OCI-LY1 (cell line): ENCODE measurements at regions not wholly inside any gene's neighbourhood (a gene's known extent, or its start where the extent isn't known, plus 50 kb on each side); places are given as distances from the start of the nearest gene placed in this dataset.

Experiments used
- H2AFZ ChIP-seq: fragments of 200-600 bp; sonication (generic), shearing (Covaris generic); 2 replicates; pipeline ENCODE4 v1.6.0; 2014; ENCODE audit warnings: antibody characterized with exemption, mild to moderate bottlenecking, low read length
- H3F3A ChIP-seq: fragments of 200-600 bp; sonication (generic), shearing (Covaris generic); 2 replicates; pipeline ENCODE4 v1.6.0; 2014; ENCODE audit warnings: mild to moderate bottlenecking, antibody characterized with exemption, low read length, moderate library complexity; ENCODE audit not compliant: insufficient read depth
- H3K27ac ChIP-seq: fragments of 200-600 bp; sonication (generic); 2 replicates; pipeline ENCODE4 v1.5.1; 2014; ENCODE audit warnings: low read length, mixed run types, mild to moderate bottlenecking, low read depth; ENCODE audit not compliant: poor library complexity, severe bottlenecking
- H3K27me3 ChIP-seq: fragments of 200-600 bp; sonication (generic); 2 replicates; pipeline ENCODE4 v1.6.0; 2014; ENCODE audit warnings: antibody characterized with exemption, mild to moderate bottlenecking, low read length, moderate library complexity; ENCODE audit not compliant: insufficient read depth
- H3K36me3 ChIP-seq: fragments of 200-600 bp; sonication (generic); 2 replicates; pipeline ENCODE4 v1.6.1; 2014; ENCODE audit warnings: mild to moderate bottlenecking, antibody characterized with exemption, low read length, moderate library complexity, mixed read lengths; ENCODE audit not compliant: insufficient read depth
- H3K4me1 ChIP-seq: fragments of 200-600 bp; sonication (generic); 2 replicates; pipeline ENCODE4 v1.5.1; 2014; ENCODE audit warnings: mild to moderate bottlenecking, low read length, moderate library complexity; ENCODE audit not compliant: insufficient read depth, severe bottlenecking
- H3K4me2 ChIP-seq: fragments of 200-600 bp; sonication (generic), shearing (Covaris generic); 2 replicates; pipeline ENCODE4 v1.6.1; 2014; ENCODE audit warnings: low read length
- H3K4me3 ChIP-seq: fragments of 200-600 bp; sonication (generic); 2 replicates; pipeline ENCODE4 v1.5.1; 2014; ENCODE audit warnings: low read length, low read depth, mild to moderate bottlenecking, mixed read lengths; ENCODE audit not compliant: poor library complexity, severe bottlenecking
- H3K79me2 ChIP-seq: fragments of 200-600 bp; shearing (Covaris generic); 2 replicates; pipeline ENCODE4 v1.6.1; 2016; ENCODE audit warnings: mixed run types, low read length, mixed read lengths; ENCODE audit not compliant: insufficient read depth
- H3K9ac ChIP-seq: fragments of 200-600 bp; sonication (generic), shearing (Covaris generic); 2 replicates; pipeline ENCODE4 v1.6.1; 2014; ENCODE audit warnings: mild to moderate bottlenecking, low read length, mixed read lengths
- H3K9me2 ChIP-seq: fragments of 200-600 bp; sonication (generic), shearing (Covaris generic); 2 replicates; pipeline ENCODE4 v1.6.1; 2014; ENCODE audit warnings: low read depth, mild to moderate bottlenecking, low read length, mixed read lengths
- H3K9me3 ChIP-seq: fragments of 200-600 bp; shearing (Covaris generic); 2 replicates; pipeline ENCODE4 v1.6.1; 2014; ENCODE audit warnings: low read length, mixed read lengths
- H4K20me1 ChIP-seq: fragments of 200-600 bp; sonication (generic), shearing (Covaris generic); 2 replicates; pipeline ENCODE4 v1.6.0; 2016; ENCODE audit warnings: mild to moderate bottlenecking, low read length; ENCODE audit not compliant: insufficient read depth
- CTCF ChIP-seq: fragments of 200-600 bp; sonication (generic), shearing (Covaris generic); IDR thresholded peaks from 2 replicates; pipeline ENCODE4 v1.5.1; 2017; ENCODE audit warnings: mild to moderate bottlenecking, antibody characterized with exemption, low read length, moderate library complexity, mixed read lengths
- EZH2 ChIP-seq: fragments of 200-600 bp; sonication (generic), shearing (Covaris generic); IDR thresholded peaks from 2 replicates; pipeline ENCODE4 v1.8.0; 2017; ENCODE audit warnings: borderline replicate concordance, mixed run types, mild to moderate bottlenecking, antibody characterized with exemption, low read length, moderate library complexity, mixed read lengths

- H3F3A ChIP-seq: no peaks in the 10 kb centered on the region
- no peak overlapping the region for H3K27ac ChIP-seq
- no peaks in the 10 kb centered on the region for H3K4me1 ChIP-seq
- H4K20me1 ChIP-seq: no peaks in the 10 kb centered on the region
- no peaks in the 10 kb centered on the region for H3K9me3 ChIP-seq
- TF ChIP-seq EZH2 (no peak), CTCF (no peak)
- H3K79me2 ChIP-seq: no peaks in the 10 kb centered on the region
- no peaks in the 10 kb centered on the region for H3K27me3 ChIP-seq
- no peak overlapping the region for H2AFZ ChIP-seq
- no peak overlapping the region for H3K4me3 ChIP-seq
- H3K4me2 ChIP-seq: no peak overlapping the region
- H3K9me2 ChIP-seq: no peaks in the 10 kb centered on the region
- no peak overlapping the region for H3K9ac ChIP-seq
- H3K36me3 ChIP-seq: no peaks in the 10 kb centered on the region
These were observed 546.0 kb upstream of the GRAMD2B start for GRCh38 chr5:125877248-125877647.

GRCh38 chr5:125882061-125882460, 541.1 kb upstream of the GRAMD2B start:
- Histone ChIP-seq H3K36me3 (no peaks in the 10 kb centered on the region), H3K9ac (no peak overlapping the region), H3K4me2 (no peak overlapping the region), H3K27ac (no peak overlapping the region), H3K9me3 (no peaks in the 10 kb centered on the region), H3F3A (no peaks in the 10 kb centered on the region), H3K4me3 (no peak overlapping the region), H3K9me2 (no peaks in the 10 kb centered on the region), H3K79me2 (no peaks in the 10 kb centered on the region), H3K27me3 (no peaks in the 10 kb centered on the region), H3K4me1 (no peaks in the 10 kb centered on the region), H2AFZ (no peak overlapping the region), H4K20me1 (no peaks in the 10 kb centered on the region)
- no peak for TF ChIP-seq CTCF
- no peak for TF ChIP-seq EZH2

- H3K36me3 ChIP-seq: no peaks in the 10 kb centered on the region
- no peaks in the 10 kb centered on the region for H3K27me3 ChIP-seq
- H3F3A ChIP-seq: no peaks in the 10 kb centered on the region
- H3K4me1 ChIP-seq: no peaks in the 10 kb centered on the region
- no peak overlapping the region for H3K4me3 ChIP-seq
- H3K27ac ChIP-seq: no peak overlapping the region
- H2AFZ ChIP-seq: no peak overlapping the region
- no peaks in the 10 kb centered on the region for H3K79me2 ChIP-seq
- no peaks in the 10 kb centered on the region for H3K9me3 ChIP-seq
- H4K20me1 ChIP-seq: no peaks in the 10 kb centered on the region
- no peak overlapping the region for H3K4me2 ChIP-seq
- TF ChIP-seq EZH2 (no peak), CTCF (no peak)
- H3K9me2 ChIP-seq: no peaks in the 10 kb centered on the region
- no peak overlapping the region for H3K9ac ChIP-seq
These were observed 540.0 kb upstream of the GRAMD2B start for GRCh38 chr5:125883223-125883622.
